ENCODE measurements at regions not wholly inside any gene's neighbourhood (a gene's known extent, or its start where the extent isn't known, plus 50 kb on each side); places are given as distances from the start of the nearest gene placed in this dataset.

DNA sequence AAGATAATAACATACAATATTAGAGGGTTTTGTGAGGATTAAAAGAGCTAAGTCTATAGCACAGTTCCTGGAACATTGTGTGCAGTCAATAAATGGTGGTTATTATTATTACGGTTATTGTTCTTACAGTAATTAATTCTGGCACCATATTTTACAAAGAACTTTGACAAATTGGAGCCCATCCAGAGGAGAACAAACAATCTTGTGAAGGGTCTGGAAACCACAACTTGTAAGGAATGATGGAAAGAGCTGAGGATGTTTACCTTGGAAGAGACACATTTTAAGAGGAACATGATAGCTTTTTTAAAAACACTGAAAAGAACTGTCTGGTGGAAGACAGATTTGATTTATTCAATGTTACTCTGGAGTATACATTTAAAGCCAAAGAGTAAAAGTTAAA, 150.5 kb upstream of the KRR1 start:
- H3K4me1 ChIP-seq: no peaks in the 10 kb centered on the region
- no peaks in the 10 kb centered on the region for H3K9me3 ChIP-seq (ENCODE audit: control insufficient read depth, low read length)
- TF ChIP-seq, protein P1, sequence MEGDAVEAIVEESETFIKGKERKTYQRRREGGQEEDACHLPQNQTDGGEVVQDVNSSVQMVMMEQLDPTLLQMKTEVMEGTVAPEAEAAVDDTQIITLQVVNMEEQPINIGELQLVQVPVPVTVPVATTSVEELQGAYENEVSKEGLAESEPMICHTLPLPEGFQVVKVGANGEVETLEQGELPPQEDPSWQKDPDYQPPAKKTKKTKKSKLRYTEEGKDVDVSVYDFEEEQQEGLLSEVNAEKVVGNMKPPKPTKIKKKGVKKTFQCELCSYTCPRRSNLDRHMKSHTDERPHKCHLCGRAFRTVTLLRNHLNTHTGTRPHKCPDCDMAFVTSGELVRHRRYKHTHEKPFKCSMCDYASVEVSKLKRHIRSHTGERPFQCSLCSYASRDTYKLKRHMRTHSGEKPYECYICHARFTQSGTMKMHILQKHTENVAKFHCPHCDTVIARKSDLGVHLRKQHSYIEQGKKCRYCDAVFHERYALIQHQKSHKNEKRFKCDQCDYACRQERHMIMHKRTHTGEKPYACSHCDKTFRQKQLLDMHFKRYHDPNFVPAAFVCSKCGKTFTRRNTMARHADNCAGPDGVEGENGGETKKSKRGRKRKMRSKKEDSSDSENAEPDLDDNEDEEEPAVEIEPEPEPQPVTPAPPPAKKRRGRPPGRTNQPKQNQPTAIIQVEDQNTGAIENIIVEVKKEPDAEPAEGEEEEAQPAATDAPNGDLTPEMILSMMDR (IDR thresholded peaks at IDR 0.05): no peak
- H3K27me3 ChIP-seq (ENCODE audit: control insufficient read depth, insufficient read depth, low read length): no peaks in the 10 kb centered on the region
- H3K36me3 ChIP-seq (ENCODE audit: control insufficient read depth, insufficient read depth, low read length): no peaks in the 10 kb centered on the region
- no peak overlapping the region for H3K27ac ChIP-seq
- H3K4me2 ChIP-seq (ENCODE audit: low read length): no peak overlapping the region
- no peaks in the 10 kb centered on the region for H3K79me2 ChIP-seq
- no peak overlapping the region for H2AFZ ChIP-seq
- H3K9ac ChIP-seq: no peak overlapping the region
- no peak overlapping the region for H3K4me3 ChIP-seq (ENCODE audit: low read depth, low read length)

DNA sequence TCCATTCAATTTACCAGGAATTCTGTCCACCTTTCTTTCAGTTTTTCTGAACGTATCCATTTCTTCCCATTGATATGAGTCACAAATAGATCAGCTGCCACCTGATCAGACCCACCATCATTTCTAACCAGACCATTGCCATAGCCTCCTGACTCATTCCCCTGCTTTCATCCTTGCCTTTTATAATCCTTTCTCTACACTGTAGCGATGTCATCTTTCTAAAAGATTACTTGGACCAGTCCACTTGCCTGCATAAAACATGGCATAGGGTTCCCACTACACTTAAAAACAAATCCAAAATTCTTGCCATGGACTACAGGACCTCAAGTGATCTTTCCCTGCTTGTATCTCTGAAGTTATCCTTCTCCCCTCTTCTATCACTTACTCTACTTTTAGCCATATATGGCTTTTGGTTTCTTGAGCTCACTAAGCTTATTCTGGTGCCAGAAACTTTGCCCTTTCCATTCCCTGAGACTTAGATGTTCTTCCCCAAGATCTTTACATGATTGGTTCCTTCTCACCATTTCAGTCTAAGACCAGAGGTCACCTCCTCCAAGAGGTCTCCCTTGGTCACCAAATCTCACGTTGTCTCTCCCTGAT, 149.5 kb upstream of the KRR1 start:
- Histone ChIP-seq H3K36me3 (ENCODE audit: control insufficient read depth, insufficient read depth, low read length) (no peaks in the 10 kb centered on the region), H3K4me3 (ENCODE audit: low read depth, low read length) (no peak overlapping the region), H3K27ac (no peak overlapping the region), H3K9me3 (ENCODE audit: control insufficient read depth, low read length) (no peaks in the 10 kb centered on the region), H3K4me2 (ENCODE audit: low read length) (no peak overlapping the region), H3K79me2 (no peaks in the 10 kb centered on the region), H3K27me3 (ENCODE audit: control insufficient read depth, insufficient read depth, low read length) (no peaks in the 10 kb centered on the region), H2AFZ (no peak overlapping the region), H3K4me1 (no peaks in the 10 kb centered on the region), H3K9ac (no peak overlapping the region)
- TF ChIP-seq, protein P1 (IDR thresholded peaks at IDR 0.05): no peak

DNA sequence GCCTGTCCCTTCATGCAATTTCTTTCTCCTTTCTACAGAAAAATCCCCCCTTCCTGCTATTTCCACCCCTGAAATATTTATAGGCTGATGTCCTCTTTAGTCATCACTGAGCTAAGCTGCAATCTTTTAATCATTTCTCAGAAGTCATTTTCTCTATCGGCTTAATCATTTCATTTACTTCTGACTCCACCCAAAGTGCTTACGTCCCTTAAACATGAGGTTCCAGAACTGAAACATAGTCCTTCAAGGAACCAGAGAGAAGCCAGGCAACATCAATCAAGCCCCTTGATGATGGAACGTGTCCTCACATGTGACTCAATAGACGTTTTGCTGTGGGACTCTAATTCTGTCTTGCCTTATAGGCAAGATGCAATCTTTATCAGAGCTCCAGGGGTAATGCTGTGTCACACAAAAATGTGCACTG, 148.7 kb upstream of the KRR1 start:
- no peaks in the 10 kb centered on the region for H3K27me3 ChIP-seq (ENCODE audit: control insufficient read depth, insufficient read depth, low read length)
- no peak overlapping the region for H3K27ac ChIP-seq
- no peaks in the 10 kb centered on the region for H3K9me3 ChIP-seq (ENCODE audit: control insufficient read depth, low read length)
- H3K9ac ChIP-seq: no peak overlapping the region
- no peak overlapping the region for H2AFZ ChIP-seq
- no peaks in the 10 kb centered on the region for H3K36me3 ChIP-seq (ENCODE audit: control insufficient read depth, insufficient read depth, low read length)
- no peak overlapping the region for H3K4me3 ChIP-seq (ENCODE audit: low read depth, low read length)
- TF ChIP-seq, protein P1 (IDR thresholded peaks at IDR 0.05): no peak
- no peaks in the 10 kb centered on the region for H3K4me1 ChIP-seq
- no peaks in the 10 kb centered on the region for H3K79me2 ChIP-seq
- H3K4me2 ChIP-seq (ENCODE audit: low read length): no peak overlapping the region

DNA sequence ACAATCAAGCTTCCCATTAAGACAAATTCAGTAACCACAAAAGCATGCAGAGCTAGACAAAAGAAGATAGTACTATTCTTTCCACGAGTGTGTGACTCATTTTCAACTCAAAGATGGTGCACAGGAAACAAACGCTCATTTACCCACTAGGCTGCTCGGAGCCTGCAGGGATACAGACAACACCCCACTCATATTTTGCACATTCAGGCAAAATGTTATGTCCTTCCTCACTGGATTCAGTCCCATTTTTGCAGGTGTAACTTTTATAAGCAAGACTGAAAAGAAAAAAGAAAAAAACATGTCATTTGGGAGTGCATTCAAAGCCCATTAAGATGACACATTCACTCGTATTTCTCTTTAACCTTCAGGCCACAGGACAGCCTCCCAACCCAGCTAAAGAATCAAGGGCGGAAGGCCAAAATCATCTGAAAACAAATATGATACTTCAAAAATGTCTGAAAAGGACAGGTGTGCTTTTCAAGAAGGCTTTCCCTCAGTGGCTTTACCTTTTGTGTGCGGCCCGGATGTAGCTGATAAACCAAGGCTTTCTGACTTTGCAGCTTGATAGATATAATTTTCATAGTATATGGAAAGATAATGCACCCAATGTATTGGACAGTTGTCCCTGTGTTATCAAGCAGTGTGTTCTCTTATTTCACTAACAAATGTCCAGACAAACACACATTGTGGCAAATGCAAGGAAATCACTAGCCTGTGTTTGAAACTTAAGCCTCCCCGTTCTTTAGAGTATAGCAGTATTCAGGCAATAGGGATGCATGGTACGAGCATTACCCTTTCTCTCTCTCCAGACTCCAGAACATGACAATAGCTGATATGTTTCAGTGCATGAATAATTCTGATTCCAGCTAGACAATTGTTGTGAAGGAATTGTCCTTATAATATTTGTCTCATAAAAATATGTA, 147.8 kb upstream of the KRR1 start:
- H3K9me3 ChIP-seq (ENCODE audit: control insufficient read depth, low read length): no peaks in the 10 kb centered on the region
- no peak overlapping the region for H3K27ac ChIP-seq
- no peaks in the 10 kb centered on the region for H3K4me1 ChIP-seq
- no peaks in the 10 kb centered on the region for H3K79me2 ChIP-seq
- H3K9ac ChIP-seq: no peak overlapping the region
- H3K4me3 ChIP-seq (ENCODE audit: low read depth, low read length): no peak overlapping the region
- no peaks in the 10 kb centered on the region for H3K27me3 ChIP-seq (ENCODE audit: control insufficient read depth, insufficient read depth, low read length)
- H2AFZ ChIP-seq: no peak overlapping the region
- TF ChIP-seq, protein P1 (IDR thresholded peaks at IDR 0.05): no peak
- H3K36me3 ChIP-seq (ENCODE audit: control insufficient read depth, insufficient read depth, low read length): no peaks in the 10 kb centered on the region
- H3K4me2 ChIP-seq (ENCODE audit: low read length): no peak overlapping the region
